Activated naive CD4-positive, alpha-beta T cell (primary cell): ENCODE measurements at regions not wholly inside any gene's neighbourhood (a gene's known extent, or its start where the extent isn't known, plus 50 kb on each side); places are given as distances from the start of the nearest gene placed in this dataset.

Source experiments
- DNase-seq, 4 experiments: peaks; one replicate each; lab custom pipeline; 2025; lab: John Stamatoyannopoulos, UW

- DNase-seq, result no peak
Observed at GRCh38 chr3:16112910-16113504, 61.5 kb upstream of the GALNT15 start.

- no peak for DNase-seq
Observed at GRCh38 chr3:16113704-16114103, 60.8 kb upstream of the GALNT15 start.

- no peak for DNase-seq
Observed at GRCh38 chr3:16114429-16114828, 60.1 kb upstream of the GALNT15 start.

- no peak for DNase-seq
Observed at GRCh38 chr3:16114930-16115329, 59.5 kb upstream of the GALNT15 start.

- no peak for DNase-seq
Observed at GRCh38 chr3:16118396-16118795, 56.1 kb upstream of the GALNT15 start.

GRCh38 chr3:16119887-16120286 is 54.6 kb upstream of the GALNT15 start:
- no peak for DNase-seq

- no peak for DNase-seq
Observed at GRCh38 chr3:16121391-16121790, 53.1 kb upstream of the GALNT15 start.

GRCh38 chr3:16122155-16122554 is 52.3 kb upstream of the GALNT15 start:
- DNase-seq, result no peak

- DNase-seq, result no peak
Observed at GRCh38 chr3:16122661-16123060, 51.8 kb upstream of the GALNT15 start.

GRCh38 chr3:16124636-16125035 is 49.8 kb upstream of the GALNT15 start:
- DNase-seq, result no peak
